C4-2B (cell line): ENCODE measurements at regions not wholly inside any gene's neighbourhood (a gene's known extent, or its start where the extent isn't known, plus 50 kb on each side); places are given as distances from the start of the nearest gene placed in this dataset.

Source experiments
- H3K27ac ChIP-seq: fragments of 450-650 bp; 2 replicates; pipeline ENCODE4 v1.5.1; 2017
- ZFX ChIP-seq: fragments of 450-650 bp; IDR thresholded peaks from 2 replicates; pipeline ENCODE4 v1.6.1; 2017
- TF ChIP-seq, protein P1 (sequence below): fragments of 450-650 bp; conservative IDR thresholded peaks from 2 replicates; pipeline ENCODE4 v1.5.1; 2017; ENCODE audit warnings: mild to moderate bottlenecking

DNA sequence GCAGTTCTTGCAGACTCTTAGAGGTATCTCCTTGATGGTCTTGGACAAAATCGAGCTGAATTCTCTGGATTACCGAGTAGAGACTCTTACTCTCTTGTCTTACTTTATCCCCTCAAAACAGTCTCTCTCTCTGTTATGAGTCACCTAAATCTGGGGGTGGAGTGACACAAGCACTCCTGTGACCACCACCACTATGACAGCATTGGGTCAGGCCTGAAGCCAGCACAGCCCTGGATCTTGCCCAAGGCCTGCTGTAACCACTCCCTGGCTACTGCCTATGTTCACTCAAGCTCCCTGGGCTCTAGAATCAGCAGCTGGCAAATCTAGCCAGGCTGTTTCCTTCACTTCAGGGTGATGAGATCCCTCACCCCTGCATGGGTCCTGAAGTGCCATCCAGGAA is 662.5 kb downstream of the LUZP2 start:
- no peak overlapping the region for H3K27ac ChIP-seq

DNA sequence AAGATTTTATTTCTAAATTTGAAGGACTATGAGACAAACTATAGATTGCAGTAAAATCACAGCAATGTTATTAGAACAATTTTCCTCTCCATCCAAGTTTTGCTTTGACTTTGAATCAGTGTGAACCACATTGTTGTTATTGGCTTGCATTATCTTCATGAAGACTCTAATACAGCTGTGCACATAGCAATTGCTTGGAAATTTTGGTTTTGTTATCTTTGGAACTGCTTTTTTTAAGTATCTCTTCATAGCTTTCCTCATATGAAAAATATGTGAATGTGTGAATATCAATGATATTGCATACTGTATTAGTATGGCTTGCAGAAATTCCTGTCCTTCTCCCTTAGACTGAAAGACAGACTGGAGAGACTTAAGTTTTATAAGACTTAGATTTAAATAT is 666.6 kb downstream of the LUZP2 start:
- TF ChIP-seq, protein P1, sequence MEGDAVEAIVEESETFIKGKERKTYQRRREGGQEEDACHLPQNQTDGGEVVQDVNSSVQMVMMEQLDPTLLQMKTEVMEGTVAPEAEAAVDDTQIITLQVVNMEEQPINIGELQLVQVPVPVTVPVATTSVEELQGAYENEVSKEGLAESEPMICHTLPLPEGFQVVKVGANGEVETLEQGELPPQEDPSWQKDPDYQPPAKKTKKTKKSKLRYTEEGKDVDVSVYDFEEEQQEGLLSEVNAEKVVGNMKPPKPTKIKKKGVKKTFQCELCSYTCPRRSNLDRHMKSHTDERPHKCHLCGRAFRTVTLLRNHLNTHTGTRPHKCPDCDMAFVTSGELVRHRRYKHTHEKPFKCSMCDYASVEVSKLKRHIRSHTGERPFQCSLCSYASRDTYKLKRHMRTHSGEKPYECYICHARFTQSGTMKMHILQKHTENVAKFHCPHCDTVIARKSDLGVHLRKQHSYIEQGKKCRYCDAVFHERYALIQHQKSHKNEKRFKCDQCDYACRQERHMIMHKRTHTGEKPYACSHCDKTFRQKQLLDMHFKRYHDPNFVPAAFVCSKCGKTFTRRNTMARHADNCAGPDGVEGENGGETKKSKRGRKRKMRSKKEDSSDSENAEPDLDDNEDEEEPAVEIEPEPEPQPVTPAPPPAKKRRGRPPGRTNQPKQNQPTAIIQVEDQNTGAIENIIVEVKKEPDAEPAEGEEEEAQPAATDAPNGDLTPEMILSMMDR, result no peak
- no peak for TF ChIP-seq ZFX

More for the DNA sequence above, 662.5 kb downstream of the LUZP2 start:
- TF ChIP-seq, protein P1, result no peak
- no peak for TF ChIP-seq ZFX

DNA sequence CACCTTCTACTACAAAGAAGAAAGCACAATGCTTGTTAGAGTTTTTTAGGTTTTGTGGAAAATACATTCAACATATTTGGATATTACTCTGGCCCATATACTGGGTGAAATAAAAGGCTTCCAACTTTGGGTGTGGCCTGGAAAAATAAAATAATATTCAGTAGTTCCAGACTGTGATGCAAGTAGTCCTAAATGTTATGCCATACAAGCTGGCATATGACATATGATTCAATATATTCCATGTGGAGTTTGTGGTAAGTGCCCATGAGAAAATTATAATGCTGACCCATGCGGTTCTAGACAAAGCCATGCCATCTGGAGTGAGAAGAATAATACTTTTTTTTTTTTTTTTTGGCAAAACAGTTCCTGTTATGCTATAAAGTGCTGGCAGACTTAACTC is 683.3 kb downstream of the LUZP2 start:
- TF ChIP-seq, protein P1, result no peak
- TF ChIP-seq ZFX, result no peak

More for the DNA sequence above, 666.6 kb downstream of the LUZP2 start:
- H3K27ac ChIP-seq, result no peak overlapping the region

DNA sequence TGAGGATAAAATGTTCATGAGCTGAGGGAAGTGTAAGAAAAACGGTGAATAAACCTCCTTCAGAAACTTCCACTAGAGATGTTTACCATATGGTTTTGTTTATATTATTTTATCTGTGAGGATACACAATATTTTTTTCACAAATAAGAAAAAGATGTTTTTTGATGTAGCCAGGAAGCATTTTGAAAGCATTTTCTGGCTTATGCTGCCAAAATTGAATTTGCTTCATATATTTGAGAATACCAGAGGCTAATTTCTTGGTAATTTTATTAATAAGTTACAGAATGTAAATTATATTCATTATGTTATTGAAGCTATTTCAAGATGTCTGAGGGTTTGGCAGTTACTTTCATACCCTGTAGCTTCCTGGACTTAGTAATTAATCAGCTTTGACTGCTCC is 686.6 kb downstream of the LUZP2 start:
- no peak overlapping the region for H3K27ac ChIP-seq
- no peak for TF ChIP-seq ZFX
- TF ChIP-seq, protein P1, result no peak

More for the DNA sequence above, 683.3 kb downstream of the LUZP2 start:
- no peak overlapping the region for H3K27ac ChIP-seq

DNA sequence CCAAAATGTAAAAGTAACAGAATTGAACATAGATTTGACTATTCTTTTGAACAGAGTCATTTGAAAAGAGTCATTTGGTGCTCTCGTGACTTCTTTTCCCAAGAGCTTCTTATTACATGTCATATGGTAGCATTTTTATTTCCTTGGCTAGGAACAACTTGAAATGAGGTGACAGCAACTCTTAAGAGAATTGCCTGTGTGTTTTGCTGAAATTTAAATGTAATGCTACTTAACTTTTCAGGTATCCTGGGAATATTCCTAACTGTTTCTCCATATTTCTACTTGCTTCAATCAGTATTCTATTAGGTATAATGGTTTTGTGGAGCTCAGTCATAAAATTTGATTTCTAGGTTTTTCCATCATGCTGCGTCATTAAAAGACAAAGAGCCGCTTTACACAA is 700.7 kb downstream of the LUZP2 start:
- H3K27ac ChIP-seq, result no peak overlapping the region
- TF ChIP-seq ZFX, result no peak
- TF ChIP-seq, protein P1, result no peak

DNA sequence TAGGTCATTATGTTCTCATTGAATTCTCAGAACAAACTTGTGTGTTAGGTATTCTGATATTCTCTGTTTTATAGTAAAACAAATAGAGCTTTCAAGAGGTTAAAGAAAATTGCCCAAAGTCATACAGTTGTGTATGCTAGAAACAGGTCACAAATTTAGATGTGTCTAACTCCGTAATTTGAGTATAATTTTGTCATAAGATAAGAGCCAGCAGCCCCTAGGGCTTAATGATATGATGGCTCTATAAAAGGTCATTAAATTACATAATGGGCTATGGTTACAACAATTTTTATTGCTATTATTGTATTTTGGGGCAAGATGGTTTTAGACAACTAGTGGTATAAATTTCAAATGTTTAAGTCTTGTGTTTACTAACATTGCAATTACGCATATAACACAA is 701.9 kb downstream of the LUZP2 start:
- TF ChIP-seq, protein P1, result no peak
- TF ChIP-seq ZFX, result no peak
- no peak overlapping the region for H3K27ac ChIP-seq

DNA sequence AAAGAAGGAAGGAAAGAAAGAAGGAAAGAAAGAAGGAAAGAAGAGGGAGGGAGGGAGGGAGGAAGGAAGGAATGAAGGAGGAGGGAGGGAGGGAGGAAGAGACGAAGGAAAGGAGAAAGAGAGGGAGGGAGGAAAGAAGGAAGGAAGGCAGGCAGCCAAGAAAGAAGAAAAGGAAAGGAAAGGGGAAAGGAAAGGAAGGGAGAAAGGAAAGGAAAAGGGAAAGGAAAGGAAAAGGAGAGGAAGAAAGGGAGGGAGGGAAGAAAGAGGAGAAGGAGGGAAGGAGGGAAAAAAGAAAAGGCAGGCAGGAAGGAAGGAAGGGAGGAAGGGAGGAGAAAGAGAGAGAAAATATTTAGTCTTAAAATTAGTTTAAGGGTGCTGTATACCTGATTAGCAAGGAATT is 704.1 kb downstream of the LUZP2 start:
- H3K27ac ChIP-seq, result no peak overlapping the region
- TF ChIP-seq, protein P1, result no peak
- TF ChIP-seq ZFX, result no peak
